H1 (cell line): ENCODE measurements at regions not wholly inside any gene's neighbourhood (a gene's known extent, or its start where the extent isn't known, plus 50 kb on each side); places are given as distances from the start of the nearest gene placed in this dataset.

Experiments used
- CTCF ChIA-PET: fragments of 300-600 bp; sonication (Branson Sonifier 250); formaldehyde crosslinking; loops from one replicate; lab custom pipeline; 2021; ENCODE audit not compliant: partially characterized antibody; lab: Charles Lee
- POLR2A ChIA-PET: fragments of 300-600 bp; sonication (Branson Sonifier 250); formaldehyde crosslinking; loops from one replicate; lab custom pipeline; 2021; ENCODE audit warnings: inconsistent platforms; ENCODE audit not compliant: partially characterized antibody; lab: Charles Lee
- DNase-seq, 2 experiments: peaks; one replicate each; pipeline versions ENCODE4 v3.0.0 to v3.0.0-alpha.2; 2010 to 2022; ENCODE audit warnings: low spot score in 2 of 2, low read depth in 1 of 2, mixed read lengths in 1 of 2
- FAIRE-seq: peaks from 2 replicates; lab custom pipeline; 2011; peaks lifted over from hg19 to GRCh38; lab: Jason Lieb, UNC
- H2AFZ ChIP-seq: 2 replicates; pipeline ENCODE4 v1.8.1; 2012; ENCODE audit warnings: low read length, inconsistent platforms
- H2AK5ac ChIP-seq: 2 replicates; pipeline ENCODE4 v1.6.1; 2013; ENCODE audit warnings: low read depth, low read length
- H2BK120ac ChIP-seq: replicated peaks from 2 replicates; pipeline ENCODE3; 2013; ENCODE audit warnings: low read depth, low read length, inconsistent platforms
- H2BK12ac ChIP-seq: 2 replicates; pipeline ENCODE4 v1.6.1; 2013; ENCODE audit warnings: low read depth, low read length
- H2BK15ac ChIP-seq: 2 replicates; pipeline ENCODE4 v1.6.1; 2013; ENCODE audit warnings: low read length
- H2BK20ac ChIP-seq: 2 replicates; pipeline ENCODE4 v1.6.1; 2013; ENCODE audit warnings: low read length
- H2BK5ac ChIP-seq: 2 replicates; pipeline ENCODE4 v1.6.1; 2013; ENCODE audit warnings: low read depth, low read length
- H3K14ac ChIP-seq: 2 replicates; pipeline ENCODE4 v1.6.1; 2013; ENCODE audit warnings: inconsistent platforms; ENCODE audit not compliant: insufficient read length
- H3K18ac ChIP-seq: 2 replicates; pipeline ENCODE4 v1.6.1; 2013; ENCODE audit warnings: low read length; ENCODE audit errors: extremely low read depth
- H3K23ac ChIP-seq: 2 replicates; pipeline ENCODE4 v1.6.1; 2013; ENCODE audit warnings: inconsistent platforms; ENCODE audit not compliant: insufficient read length
- H3K23me2 ChIP-seq: 2 replicates; pipeline ENCODE4 v1.6.1; 2013; ENCODE audit warnings: low read depth, low read length
- H3K27ac ChIP-seq: 2 replicates; pipeline ENCODE4 v1.6.1; 2011; ENCODE audit warnings: low read depth, low read length, inconsistent platforms
- H3K27me3 ChIP-seq, 4 experiments: replicated peaks in 1 of 4; 1 replicate in 1 of 4; 2 replicates in 3 of 4; pipeline versions ENCODE4 v1.6.1 to v1.8.1; 2011 to 2013; ENCODE audit warnings: low read length in 3 of 4, mild to moderate bottlenecking in 3 of 4, inconsistent platforms in 2 of 4, mixed read lengths in 2 of 4, moderate library complexity in 1 of 4; ENCODE audit not compliant: control insufficient read depth in 3 of 4, insufficient read depth in 3 of 4; ENCODE audit errors: extremely low read depth in 1 of 4
- H3K36me3 ChIP-seq, 4 experiments: 2 replicates each; pipeline versions ENCODE4 v1.6.1 to v1.8.1; 2011 to 2013; ENCODE audit warnings: mild to moderate bottlenecking in 4 of 4, low read length in 3 of 4, moderate library complexity in 2 of 4, control low read depth in 1 of 4, inconsistent platforms in 1 of 4; ENCODE audit not compliant: insufficient read depth in 4 of 4, control insufficient read depth in 2 of 4
- H3K4ac ChIP-seq: replicated peaks from 2 replicates; pipeline ENCODE3; 2013; ENCODE audit warnings: low read length, low read depth, mixed read lengths, inconsistent platforms; ENCODE audit not compliant: insufficient read length
- H3K4me1 ChIP-seq, 4 experiments: replicated peaks in 1 of 4; 1 replicate in 1 of 4; 2 replicates in 3 of 4; pipeline versions ENCODE4 v1.6.1 to v1.8.1; 2011 to 2013; ENCODE audit warnings: low read length in 3 of 4, inconsistent platforms in 2 of 4, mixed read lengths in 1 of 4; ENCODE audit not compliant: insufficient read depth in 4 of 4, control insufficient read depth in 3 of 4
- H3K4me2 ChIP-seq, 2 experiments: 2 replicates each; pipeline versions ENCODE4 v1.6.1 to v1.8.1; 2011 to 2013; ENCODE audit warnings: low read depth in 2 of 2, low read length in 2 of 2, control low read depth in 1 of 2, inconsistent platforms in 1 of 2, mild to moderate bottlenecking in 1 of 2; ENCODE audit not compliant: insufficient read depth in 1 of 2
- H3K4me3 ChIP-seq, 4 experiments: fragments of 200-600, 300-600 bp in 1 of 4; sonication (generic), shearing (Covaris generic), sonication (Bioruptor Twin) in 1 of 4; 2 replicates each; pipeline versions ENCODE4 v1.5.1 to v1.8.1; 2011 to 2016; ENCODE audit warnings: low read length in 4 of 4, low read depth in 3 of 4, control low read depth in 2 of 4, inconsistent platforms in 2 of 4, mild to moderate bottlenecking in 2 of 4, mixed read lengths in 1 of 4, moderate library complexity in 1 of 4; ENCODE audit not compliant: insufficient read depth in 2 of 4; ENCODE audit errors: extremely low read depth in 1 of 4
- H3K56ac ChIP-seq: replicated peaks from 2 replicates; pipeline ENCODE3; 2013; ENCODE audit warnings: low read depth, mild to moderate bottlenecking, mixed read lengths, low read length, inconsistent platforms; ENCODE audit not compliant: insufficient read length
- H3K79me1 ChIP-seq: 2 replicates; pipeline ENCODE4 v1.6.1; 2013; ENCODE audit warnings: low read depth, low read length, control low read depth
- H3K79me2 ChIP-seq, 2 experiments: 2 replicates each; pipeline versions ENCODE4 v1.6.1 to v1.8.1; 2012 to 2013; ENCODE audit warnings: low read length in 2 of 2, mild to moderate bottlenecking in 2 of 2, inconsistent platforms in 1 of 2; ENCODE audit not compliant: insufficient read depth in 2 of 2, control insufficient read depth in 1 of 2
- H3K9ac ChIP-seq, 4 experiments: replicated peaks in 1 of 4; 1 replicate in 1 of 4; 2 replicates in 3 of 4; pipeline versions ENCODE4 v1.6.1 to v1.8.1; 2011 to 2013; ENCODE audit warnings: low read depth in 3 of 4, low read length in 3 of 4, control low read depth in 2 of 4, mild to moderate bottlenecking in 2 of 4, moderate library complexity in 2 of 4, inconsistent platforms in 1 of 4; ENCODE audit errors: extremely low read depth in 1 of 4
- H3K9me3 ChIP-seq, 2 experiments: 2 replicates each; pipeline versions ENCODE4 v1.6.1 to v1.8.1; 2012 to 2013; ENCODE audit warnings: mild to moderate bottlenecking in 2 of 2, moderate library complexity in 2 of 2, control low read depth in 1 of 2, inconsistent platforms in 1 of 2, low read depth in 1 of 2, low read length in 1 of 2, mixed read lengths in 1 of 2; ENCODE audit not compliant: insufficient read depth in 2 of 2
- H4K20me1 ChIP-seq, 2 experiments: replicated peaks in 1 of 2; 2 replicates each; pipeline versions ENCODE3 to v1.8.1; 2011 to 2013; ENCODE audit warnings: inconsistent platforms in 2 of 2, low read length in 2 of 2, mild to moderate bottlenecking in 1 of 2; ENCODE audit not compliant: insufficient read depth in 2 of 2, control insufficient read depth in 1 of 2
- H4K5ac ChIP-seq: 2 replicates; pipeline ENCODE4 v1.6.1; 2013; ENCODE audit warnings: low read length, low read depth, mixed read lengths, inconsistent platforms; ENCODE audit not compliant: insufficient read length
- H4K8ac ChIP-seq: 2 replicates; pipeline ENCODE4 v1.8.0; 2013; ENCODE audit warnings: mild to moderate bottlenecking, moderate library complexity, low read length, inconsistent platforms; ENCODE audit not compliant: insufficient read depth; ENCODE audit errors: extremely low read depth
- H4K91ac ChIP-seq: replicated peaks from 2 replicates; pipeline ENCODE3; 2013; ENCODE audit warnings: low read length, mixed read lengths, inconsistent platforms; ENCODE audit not compliant: insufficient read length
- BCL11A ChIP-seq, 2 experiments: IDR thresholded peaks; one replicate each; pipeline ENCODE4 v1.6.1; 2011; ENCODE audit warnings: low read depth in 2 of 2, low read length in 2 of 2, mild to moderate bottlenecking in 2 of 2
- BRCA1 ChIP-seq: IDR thresholded peaks from 2 replicates; pipeline ENCODE4 v1.6.1; 2012; ENCODE audit warnings: low read depth, low read length, improper control_type of control experiment
- CBX5 ChIP-seq: fragments of 300-800, 300-1000 bp; sonication (generic); IDR thresholded peaks from 2 replicates; pipeline ENCODE4 v1.7.1; 2016; ENCODE audit warnings: antibody characterized with exemption, low read length, low read depth
- JUN ChIP-seq: IDR thresholded peaks from 2 replicates; pipeline ENCODE4 v1.6.1; 2011; ENCODE audit warnings: low read depth, mild to moderate bottlenecking, improper control_type of control experiment, low read length
- KDM5A ChIP-seq: fragments of 200-600 bp; IDR thresholded peaks from 2 replicates; pipeline ENCODE4 v1.7.1; 2012; ENCODE audit warnings: mild to moderate bottlenecking, low read length, inconsistent platforms, mixed read lengths
- RAD21 ChIP-seq, 2 experiments: IDR thresholded peaks in 1 of 2; conservative IDR thresholded peaks in 1 of 2; 2 replicates each; pipeline ENCODE4 v1.6.1; 2011; ENCODE audit warnings: low read depth in 2 of 2, low read length in 2 of 2, improper control_type of control experiment in 1 of 2, inconsistent platforms in 1 of 2, mild to moderate bottlenecking in 1 of 2, moderate library complexity in 1 of 2
- RNF2 ChIP-seq: fragments of 200-900, 300-1000 bp; sonication (generic); IDR thresholded peaks from 2 replicates; pipeline ENCODE4 v1.7.1; 2016; ENCODE audit warnings: borderline replicate concordance, low read depth, mild to moderate bottlenecking, antibody characterized with exemption, low read length; ENCODE audit not compliant: poor library complexity, severe bottlenecking; ENCODE audit errors: missing control alignments
- RXRA ChIP-seq: IDR thresholded peaks from 2 replicates; pipeline ENCODE4 v1.6.1; 2011; ENCODE audit warnings: low read depth, mild to moderate bottlenecking, low read length, moderate library complexity; ENCODE audit not compliant: insufficient read depth
- SIRT6 ChIP-seq: IDR thresholded peaks from one replicate; pipeline ENCODE4 v1.7.1; 2012; ENCODE audit warnings: low read length, inconsistent platforms
- TEAD4 ChIP-seq: IDR thresholded peaks from 2 replicates; pipeline ENCODE4 v1.6.1; 2012; ENCODE audit warnings: low read depth, low read length, inconsistent platforms, mixed read lengths
- WGBS, 2 experiments: shearing (Covaris generic) in 1 of 2; methylation state at CpG; one replicate each; pipeline versions ENCODE4 v1.1.6 to v1.1.7; 2013 to 2015; ENCODE audit warnings: low lambda C conversion rate in 2 of 2, mixed read lengths in 2 of 2, inconsistent platforms in 1 of 2, low coverage in 1 of 2, missing lambda C conversion rate in 1 of 2; ENCODE audit not compliant: insufficient replicate concordance in 2 of 2, insufficient coverage in 1 of 2, insufficient read length in 1 of 2; ENCODE audit errors: extremely low coverage in 1 of 2, missing lambda C conversion rate in 1 of 2; 5-methylcytosine and 5-hydroxymethylcytosine counted together
- TF ChIP-seq, protein P1 (sequence below): IDR thresholded peaks from 2 replicates; pipeline ENCODE4 v1.6.1; 2012; ENCODE audit warnings: inconsistent platforms
- TF ChIP-seq, protein P2 (sequence below): IDR thresholded peaks from 2 replicates; pipeline ENCODE4 v1.6.1; 2012; ENCODE audit warnings: low read length, inconsistent platforms

- no peak for FAIRE-seq
- H4K8ac ChIP-seq = no peak overlapping the region
- CTCF ChIA-PET = interaction anchor here (0.5 to 1.3 kb wide), 4 partner anchors 14 to 206 kb away, joined by 3 to 4 read pairs (median 4); no protein-coding TSS in a partner anchor
- H3K9me3 ChIP-seq = no peaks in the 10 kb centered on the region; a peak in 1 of 4 replicates
- H4K5ac ChIP-seq = no peak overlapping the region
- H3K4me1 ChIP-seq = no peaks in the 10 kb centered on the region
- no peak overlapping the region for H3K23ac ChIP-seq
- no peak overlapping the region for H3K9ac ChIP-seq
- H3K79me1 ChIP-seq = no peaks in the 10 kb centered on the region
- no peak overlapping the region for H3K4ac ChIP-seq
- H3K4me3 ChIP-seq = no peak overlapping the region
- H2BK5ac ChIP-seq = no peak overlapping the region
- DNase-seq = no peak
- H2BK12ac ChIP-seq = no peak overlapping the region
- no peak overlapping the region for H3K14ac ChIP-seq
- H3K4me2 ChIP-seq = no peak overlapping the region
- no peaks in the 10 kb centered on the region for H3K79me2 ChIP-seq
- no peaks in the 10 kb centered on the region for H3K36me3 ChIP-seq
- WGBS, 2 experiments = 96% methylated on average over 22 of the region's 22 CpGs; no CpG with 5 or more reads in 1 of the 2 experiments
- H3K27me3 ChIP-seq = no peaks in the 10 kb centered on the region
- H3K27ac ChIP-seq = no peak overlapping the region
- H3K18ac ChIP-seq = no peak overlapping the region
- H3K23me2 ChIP-seq = no peaks in the 10 kb centered on the region
- H4K20me1 ChIP-seq = no peaks in the 10 kb centered on the region
- H3K56ac ChIP-seq = no peak overlapping the region
- no peak overlapping the region for H2BK120ac ChIP-seq
- H2AFZ ChIP-seq = no peak overlapping the region
- POLR2A ChIA-PET = no interaction called here
- no peak overlapping the region for H2BK15ac ChIP-seq
- H2AK5ac ChIP-seq = no peak overlapping the region
- no peak for TF ChIP-seq KDM5A
- no peak for TF ChIP-seq RAD21 (IDR thresholded peaks at IDR 0.05 in 1 of 2, conservative IDR thresholded peaks at IDR 0.05 in 1 of 2; ENCODE audit: low read depth in 2 of 2, low read length in 2 of 2)
- TF ChIP-seq BCL11A (IDR thresholded peaks at IDR 0.05; ENCODE audit: low read depth in 2 of 2, low read length in 2 of 2) = no peak
- no peak for TF ChIP-seq SIRT6
- no peak for TF ChIP-seq RNF2
- no peak for TF ChIP-seq CBX5
- TF ChIP-seq BRCA1 = no peak
- no peak for TF ChIP-seq TEAD4
- TF ChIP-seq JUN = no peak
- TF ChIP-seq, protein P1, sequence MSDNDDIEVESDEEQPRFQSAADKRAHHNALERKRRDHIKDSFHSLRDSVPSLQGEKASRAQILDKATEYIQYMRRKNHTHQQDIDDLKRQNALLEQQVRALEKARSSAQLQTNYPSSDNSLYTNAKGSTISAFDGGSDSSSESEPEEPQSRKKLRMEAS = no peak
- TF ChIP-seq RXRA = no peak
- TF ChIP-seq, protein P2, sequence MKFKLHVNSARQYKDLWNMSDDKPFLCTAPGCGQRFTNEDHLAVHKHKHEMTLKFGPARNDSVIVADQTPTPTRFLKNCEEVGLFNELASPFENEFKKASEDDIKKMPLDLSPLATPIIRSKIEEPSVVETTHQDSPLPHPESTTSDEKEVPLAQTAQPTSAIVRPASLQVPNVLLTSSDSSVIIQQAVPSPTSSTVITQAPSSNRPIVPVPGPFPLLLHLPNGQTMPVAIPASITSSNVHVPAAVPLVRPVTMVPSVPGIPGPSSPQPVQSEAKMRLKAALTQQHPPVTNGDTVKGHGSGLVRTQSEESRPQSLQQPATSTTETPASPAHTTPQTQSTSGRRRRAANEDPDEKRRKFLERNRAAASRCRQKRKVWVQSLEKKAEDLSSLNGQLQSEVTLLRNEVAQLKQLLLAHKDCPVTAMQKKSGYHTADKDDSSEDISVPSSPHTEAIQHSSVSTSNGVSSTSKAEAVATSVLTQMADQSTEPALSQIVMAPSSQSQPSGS = no peak
- H4K91ac ChIP-seq = no peak overlapping the region
- no peak overlapping the region for H2BK20ac ChIP-seq
These were observed 1385.8 kb downstream of the PCDH9 start for GRCh38 chr13:65844266-65844841.
